OCI-LY7 (cell line): ENCODE measurements at regions not wholly inside any gene's neighbourhood (a gene's known extent, or its start where the extent isn't known, plus 50 kb on each side); places are given as distances from the start of the nearest gene placed in this dataset.

Experiments
- EZH2phosphoT487 ChIP-seq: fragments of 200-600 bp; sonication (generic); IDR thresholded peaks from 2 replicates; pipeline ENCODE4 v1.6.1; 2018; ENCODE audit warnings: low read depth, borderline replicate concordance, mild to moderate bottlenecking, mixed run types, antibody characterized with exemption, low read length, moderate library complexity, mixed read lengths
- TF ChIP-seq, protein P1 (sequence below): fragments of 200-600 bp; sonication (generic); conservative IDR thresholded peaks from 2 replicates; pipeline ENCODE4 v1.5.1; 2014; ENCODE audit warnings: mild to moderate bottlenecking, antibody characterized with exemption, low read length, moderate library complexity, mixed read lengths

DNA sequence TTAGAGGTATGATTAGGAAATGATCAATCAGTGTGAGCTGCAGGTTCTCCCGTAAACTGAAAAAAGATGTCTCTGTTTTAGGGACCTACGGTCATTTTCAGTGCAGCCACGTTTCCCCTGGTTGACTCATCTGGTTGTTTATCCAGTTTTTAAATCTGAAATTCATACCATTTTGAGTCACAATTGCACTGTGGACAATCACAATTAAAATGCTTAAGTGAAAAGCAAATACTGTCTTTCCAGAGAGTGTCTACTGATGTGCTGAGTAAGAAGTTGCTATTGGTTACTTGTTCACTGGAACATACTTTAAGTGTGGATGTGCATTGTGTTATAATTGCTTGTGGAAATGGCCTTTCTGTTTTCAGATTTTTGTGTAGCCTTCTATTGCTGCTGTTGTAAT is 305.1 kb upstream of the SASH1 start:
- TF ChIP-seq, protein P1, sequence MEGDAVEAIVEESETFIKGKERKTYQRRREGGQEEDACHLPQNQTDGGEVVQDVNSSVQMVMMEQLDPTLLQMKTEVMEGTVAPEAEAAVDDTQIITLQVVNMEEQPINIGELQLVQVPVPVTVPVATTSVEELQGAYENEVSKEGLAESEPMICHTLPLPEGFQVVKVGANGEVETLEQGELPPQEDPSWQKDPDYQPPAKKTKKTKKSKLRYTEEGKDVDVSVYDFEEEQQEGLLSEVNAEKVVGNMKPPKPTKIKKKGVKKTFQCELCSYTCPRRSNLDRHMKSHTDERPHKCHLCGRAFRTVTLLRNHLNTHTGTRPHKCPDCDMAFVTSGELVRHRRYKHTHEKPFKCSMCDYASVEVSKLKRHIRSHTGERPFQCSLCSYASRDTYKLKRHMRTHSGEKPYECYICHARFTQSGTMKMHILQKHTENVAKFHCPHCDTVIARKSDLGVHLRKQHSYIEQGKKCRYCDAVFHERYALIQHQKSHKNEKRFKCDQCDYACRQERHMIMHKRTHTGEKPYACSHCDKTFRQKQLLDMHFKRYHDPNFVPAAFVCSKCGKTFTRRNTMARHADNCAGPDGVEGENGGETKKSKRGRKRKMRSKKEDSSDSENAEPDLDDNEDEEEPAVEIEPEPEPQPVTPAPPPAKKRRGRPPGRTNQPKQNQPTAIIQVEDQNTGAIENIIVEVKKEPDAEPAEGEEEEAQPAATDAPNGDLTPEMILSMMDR: no peak
- no peak for TF ChIP-seq EZH2phosphoT487
